ENCODE measurements at regions not wholly inside any gene's neighbourhood (a gene's known extent, or its start where the extent isn't known, plus 50 kb on each side); places are given as distances from the start of the nearest gene placed in this dataset.
"Not testable (repeated sequence)": the region's sequence is repeated elsewhere in the genome, so short reads cannot be mapped to it uniquely, and the experiment has no call there.

- H3K4me1 ChIP-seq (replicated peaks) = peaks cover 59% of the 10 kb centered on the region
- H3K27me3 ChIP-seq (replicated peaks) = no peaks in the 10 kb centered on the region
- no peak overlapping the region for H3K4me3 ChIP-seq
- no peaks in the 10 kb centered on the region for H3K36me3 ChIP-seq
- H3K9me3 ChIP-seq (replicated peaks) = peaks cover 2% of the 10 kb centered on the region; the same call in 1 of the 2 replicates
- DNase-seq (ENCODE audit: low read depth in 1 of 2, low spot score in 2 of 2) = no peak
- peak overlapping the region; percentile 16; the same call in 1 of the 2 replicates for H3K27ac ChIP-seq
Observed at GRCh38 chr12:124653169-124653931, 85.9 kb upstream of the NCOR2 start.

GRCh38 chr12:124652661-124653060, 85.2 kb upstream of the NCOR2 start:
- Histone ChIP-seq H3K4me3 (no peak overlapping the region), H3K27ac (peak overlapping the region; percentile 16), H3K9me3 (replicated peaks) (peaks cover 4% of the 10 kb centered on the region; the same call in 1 of the 2 replicates), H3K27me3 (replicated peaks) (no peaks in the 10 kb centered on the region), H3K36me3 (no peaks in the 10 kb centered on the region), H3K4me1 (replicated peaks) (peaks cover 59% of the 10 kb centered on the region)
- DNase-seq (ENCODE audit: low read depth in 1 of 2, low spot score in 2 of 2) = no peak

- no peak for DNase-seq (ENCODE audit: low read depth in 1 of 2, low spot score in 2 of 2)
- Histone ChIP-seq H3K36me3 (no peaks in the 10 kb centered on the region), H3K27me3 (replicated peaks) (no peaks in the 10 kb centered on the region), H3K27ac (peak overlapping the region; percentile 40), H3K4me1 (replicated peaks) (peaks cover 54% of the 10 kb centered on the region), H3K9me3 (replicated peaks) (peaks cover 4% of the 10 kb centered on the region; the same call in 1 of the 2 replicates), H3K4me3 (no peak overlapping the region)
Observed at GRCh38 chr12:124651516-124652273, 84.3 kb upstream of the NCOR2 start.

- Histone ChIP-seq H3K27ac (no peak overlapping the region), H3K4me1 (replicated peaks) (peaks cover 47% of the 10 kb centered on the region), H3K9me3 (replicated peaks) (peaks cover 4% of the 10 kb centered on the region; the same call in 1 of the 2 replicates), H3K27me3 (replicated peaks) (no peaks in the 10 kb centered on the region), H3K36me3 (no peaks in the 10 kb centered on the region), H3K4me3 (no peak overlapping the region)
- no peak for DNase-seq (ENCODE audit: low read depth in 1 of 2, low spot score in 2 of 2)
Observed at GRCh38 chr12:124650912-124651311, 83.5 kb upstream of the NCOR2 start.

- peaks cover 28% of the 10 kb centered on the region for H3K4me1 ChIP-seq (replicated peaks)
- no peak overlapping the region for H3K27ac ChIP-seq
- peaks cover 4% of the 10 kb centered on the region; the same call in 1 of the 2 replicates for H3K9me3 ChIP-seq (replicated peaks)
- H3K4me3 ChIP-seq = no peak overlapping the region
- H3K36me3 ChIP-seq = no peaks in the 10 kb centered on the region
- no peaks in the 10 kb centered on the region for H3K27me3 ChIP-seq (replicated peaks)
- DNase-seq (ENCODE audit: low read depth in 1 of 2, low spot score in 2 of 2) = no peak
Observed at GRCh38 chr12:124648710-124649384, 81.4 kb upstream of the NCOR2 start.

- H3K27me3 ChIP-seq (replicated peaks) = no peaks in the 10 kb centered on the region
- no peaks in the 10 kb centered on the region for H3K36me3 ChIP-seq
- peaks cover 4% of the 10 kb centered on the region; the same call in 1 of the 2 replicates for H3K9me3 ChIP-seq (replicated peaks)
- peaks cover 16% of the 10 kb centered on the region for H3K4me1 ChIP-seq (replicated peaks)
- DNase-seq (ENCODE audit: low read depth in 1 of 2, low spot score in 2 of 2) = no peak
- no peak overlapping the region for H3K27ac ChIP-seq
- H3K4me3 ChIP-seq = no peak overlapping the region
Observed at GRCh38 chr12:124647316-124647715, 79.9 kb upstream of the NCOR2 start.

GRCh38 chr12:124646385-124647230, 79.2 kb upstream of the NCOR2 start:
- Histone ChIP-seq H3K4me3 (no peak overlapping the region), H3K27ac (no peak overlapping the region)

GRCh38 chr12:124645530-124646244, 78.3 kb upstream of the NCOR2 start:
- H3K27me3 ChIP-seq (replicated peaks) = no peaks in the 10 kb centered on the region
- no peak overlapping the region for H3K27ac ChIP-seq
- no peaks in the 10 kb centered on the region for H3K36me3 ChIP-seq
- peaks cover 4% of the 10 kb centered on the region; the same call in 1 of the 2 replicates for H3K9me3 ChIP-seq (replicated peaks)
- H3K4me1 ChIP-seq (replicated peaks) = peaks cover 19% of the 10 kb centered on the region
- no peak overlapping the region for H3K4me3 ChIP-seq
- DNase-seq (ENCODE audit: low read depth in 1 of 2, low spot score in 2 of 2) = no peak

More at GRCh38 chr12:124646385-124647230, 79.2 kb upstream of the NCOR2 start:
- H3K36me3 ChIP-seq = no peaks in the 10 kb centered on the region
- peaks cover 4% of the 10 kb centered on the region; the same call in 1 of the 2 replicates for H3K9me3 ChIP-seq (replicated peaks)
- no peaks in the 10 kb centered on the region for H3K27me3 ChIP-seq (replicated peaks)
- H3K4me1 ChIP-seq (replicated peaks) = peaks cover 16% of the 10 kb centered on the region
- no peak for DNase-seq (ENCODE audit: low read depth in 1 of 2, low spot score in 2 of 2)

GRCh38 chr12:124643768-124644167, 76.4 kb upstream of the NCOR2 start:
- not testable (repeated sequence) for H3K9me3 ChIP-seq (replicated peaks); H3K27ac ChIP-seq; H3K36me3 ChIP-seq; DNase-seq (ENCODE audit: low read depth in 1 of 2, low spot score in 2 of 2); H3K4me3 ChIP-seq; H3K27me3 ChIP-seq (replicated peaks)
- peaks cover 25% of the 10 kb centered on the region for H3K4me1 ChIP-seq (replicated peaks)

GRCh38 chr12:124642105-124642504, 74.7 kb upstream of the NCOR2 start:
- Histone ChIP-seq H3K36me3 (no peaks in the 10 kb centered on the region), H3K9me3 (replicated peaks) (no peaks in the 10 kb centered on the region), H3K4me1 (replicated peaks) (peaks cover 25% of the 10 kb centered on the region)

GRCh38 chr12:124641591-124641990, 74.2 kb upstream of the NCOR2 start:
- H3K36me3 ChIP-seq = no peaks in the 10 kb centered on the region
- DNase-seq (ENCODE audit: low read depth in 1 of 2, low spot score in 2 of 2) = no peak
- no peaks in the 10 kb centered on the region for H3K9me3 ChIP-seq (replicated peaks)
- no peak overlapping the region; the same call in 1 of the 2 replicates for H3K27ac ChIP-seq
- peaks cover 27% of the 10 kb centered on the region for H3K4me1 ChIP-seq (replicated peaks)
- no peak overlapping the region for H3K4me3 ChIP-seq
- no peaks in the 10 kb centered on the region for H3K27me3 ChIP-seq (replicated peaks)

More at GRCh38 chr12:124642105-124642504, 74.7 kb upstream of the NCOR2 start:
- DNase-seq (ENCODE audit: low read depth in 1 of 2, low spot score in 2 of 2) = peak; percentile 66 to 67
- Histone ChIP-seq H3K27ac (no peak overlapping the region), H3K27me3 (replicated peaks) (no peaks in the 10 kb centered on the region), H3K4me3 (no peak overlapping the region)

GRCh38 chr12:124640056-124640455, 72.6 kb upstream of the NCOR2 start:
- H3K27ac ChIP-seq = no peak overlapping the region
- H3K4me1 ChIP-seq (replicated peaks) = peaks cover 38% of the 10 kb centered on the region
- no peak for DNase-seq (ENCODE audit: low read depth in 1 of 2, low spot score in 2 of 2)
- H3K4me3 ChIP-seq = no peak overlapping the region
- no peaks in the 10 kb centered on the region for H3K36me3 ChIP-seq
- no peaks in the 10 kb centered on the region for H3K27me3 ChIP-seq (replicated peaks)
- 0 out of 2 replicates have a peak, but pooled peaks cover 3% of the 10 kb centered on the region for H3K9me3 ChIP-seq (replicated peaks)
